Liver (tissue), 3 donors: ENCODE measurements at regions not wholly inside any gene's neighbourhood (a gene's known extent, or its start where the extent isn't known, plus 50 kb on each side); places are given as distances from the start of the nearest gene placed in this dataset.

ENCODE experiments used
- CTCF ChIP-seq: fragments of 150-350 bp; IDR thresholded peaks from 2 replicates; pipeline ENCODE4 v1.5.1; 2017; ENCODE audit warnings: improper control_type of control experiment, low read depth, low read length; ENCODE audit not compliant: missing input control
- SP1 ChIP-seq: IDR thresholded peaks from 2 replicates; pipeline ENCODE4 v1.6.1; 2018; ENCODE audit warnings: antibody characterized with exemption, mild to moderate bottlenecking
- donor health status: healthy.
- donor health status: healthy.

DNA sequence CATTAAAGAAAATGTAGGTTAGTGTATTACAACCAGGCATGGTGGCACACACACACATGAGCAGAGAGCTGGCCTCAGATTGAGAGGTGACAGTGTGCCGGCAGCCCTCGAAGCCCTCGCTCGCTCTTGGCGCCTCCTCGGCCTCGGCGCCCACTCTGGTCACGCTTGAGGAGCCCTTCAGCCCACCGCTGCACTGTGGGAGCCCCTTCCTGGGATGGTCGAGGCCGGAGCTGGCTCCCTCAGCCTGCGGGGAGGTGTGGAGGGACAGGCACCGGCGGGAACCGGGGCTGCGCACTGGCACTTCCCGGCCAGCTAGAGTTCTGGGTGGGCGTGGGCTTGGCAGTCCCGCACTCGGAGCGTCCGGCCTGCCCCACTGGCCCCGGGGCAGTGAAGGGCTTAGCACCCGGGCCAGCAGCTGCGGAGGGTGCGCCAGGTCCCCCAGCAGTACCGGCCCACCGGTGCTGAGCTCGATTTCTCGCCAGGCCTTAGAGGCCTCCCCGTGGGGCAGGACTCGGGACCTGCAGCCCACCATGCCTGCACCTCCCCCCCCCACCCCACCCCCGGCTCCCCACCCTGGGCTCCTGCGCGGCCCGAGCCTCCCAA, 80.4 kb upstream of the TMEM158 start:
- no peak for TF ChIP-seq CTCF
- no peak for TF ChIP-seq SP1
